ENCODE measurements at regions not wholly inside any gene's neighbourhood (a gene's known extent, or its start where the extent isn't known, plus 50 kb on each side); places are given as distances from the start of the nearest gene placed in this dataset.

- no peak overlapping the region for H3K4me3 ChIP-seq (ENCODE audit: low read depth in 1 of 2, low read length in 2 of 2)
- no peak for DNase-seq
- H3K9me3 ChIP-seq (ENCODE audit: insufficient read depth, low read length, severe bottlenecking): no peaks in the 10 kb centered on the region
- TF ChIP-seq, protein P1, sequence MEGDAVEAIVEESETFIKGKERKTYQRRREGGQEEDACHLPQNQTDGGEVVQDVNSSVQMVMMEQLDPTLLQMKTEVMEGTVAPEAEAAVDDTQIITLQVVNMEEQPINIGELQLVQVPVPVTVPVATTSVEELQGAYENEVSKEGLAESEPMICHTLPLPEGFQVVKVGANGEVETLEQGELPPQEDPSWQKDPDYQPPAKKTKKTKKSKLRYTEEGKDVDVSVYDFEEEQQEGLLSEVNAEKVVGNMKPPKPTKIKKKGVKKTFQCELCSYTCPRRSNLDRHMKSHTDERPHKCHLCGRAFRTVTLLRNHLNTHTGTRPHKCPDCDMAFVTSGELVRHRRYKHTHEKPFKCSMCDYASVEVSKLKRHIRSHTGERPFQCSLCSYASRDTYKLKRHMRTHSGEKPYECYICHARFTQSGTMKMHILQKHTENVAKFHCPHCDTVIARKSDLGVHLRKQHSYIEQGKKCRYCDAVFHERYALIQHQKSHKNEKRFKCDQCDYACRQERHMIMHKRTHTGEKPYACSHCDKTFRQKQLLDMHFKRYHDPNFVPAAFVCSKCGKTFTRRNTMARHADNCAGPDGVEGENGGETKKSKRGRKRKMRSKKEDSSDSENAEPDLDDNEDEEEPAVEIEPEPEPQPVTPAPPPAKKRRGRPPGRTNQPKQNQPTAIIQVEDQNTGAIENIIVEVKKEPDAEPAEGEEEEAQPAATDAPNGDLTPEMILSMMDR (IDR thresholded peaks at IDR 0.05; ENCODE audit: borderline replicate concordance, extremely low read depth, low read length, poor library complexity, severe bottlenecking): no peak
- no peak for TF ChIP-seq EZH2 (IDR thresholded peaks at IDR 0.05; ENCODE audit: borderline replicate concordance, low read depth, low read length, severe bottlenecking)
- H2AFZ ChIP-seq (ENCODE audit: low read depth, low read length): no peak overlapping the region
- no peak overlapping the region for H3K4me2 ChIP-seq (ENCODE audit: insufficient read depth, low read length)
- ATAC-seq (ENCODE audit: insufficient read depth, low read depth): peak; percentile 58; the same call in 1 of the 3 replicates
- no peak overlapping the region for H3K9ac ChIP-seq (ENCODE audit: low read depth, low read length)
- H3K27me3 ChIP-seq (ENCODE audit: insufficient read depth, low read length, poor library complexity): no peaks in the 10 kb centered on the region
- no peaks in the 10 kb centered on the region for H3K36me3 ChIP-seq (ENCODE audit: insufficient read depth, low read length)
- no peaks in the 10 kb centered on the region for H3K4me1 ChIP-seq (ENCODE audit: insufficient read depth, low read length)
- no peaks in the 10 kb centered on the region for H3K79me2 ChIP-seq (ENCODE audit: insufficient read depth, low read length)
- no peak overlapping the region for H3K27ac ChIP-seq (ENCODE audit: low read length)
- no peaks in the 10 kb centered on the region for H4K20me1 ChIP-seq (ENCODE audit: insufficient read depth, low read length)
These were observed 782.5 kb upstream of the INTU start for GRCh38 chr4:126850286-126850685.

GRCh38 chr4:126851391-126851790 is 781.4 kb upstream of the INTU start:
- no peaks in the 10 kb centered on the region for H3K27me3 ChIP-seq (ENCODE audit: insufficient read depth, low read length, poor library complexity)
- TF ChIP-seq, protein P1 (IDR thresholded peaks at IDR 0.05; ENCODE audit: borderline replicate concordance, extremely low read depth, low read length, poor library complexity, severe bottlenecking): no peak
- TF ChIP-seq EZH2 (IDR thresholded peaks at IDR 0.05; ENCODE audit: borderline replicate concordance, low read depth, low read length, severe bottlenecking): no peak
- no peak overlapping the region for H3K9ac ChIP-seq (ENCODE audit: low read depth, low read length)
- H3K36me3 ChIP-seq (ENCODE audit: insufficient read depth, low read length): no peaks in the 10 kb centered on the region
- H3K79me2 ChIP-seq (ENCODE audit: insufficient read depth, low read length): no peaks in the 10 kb centered on the region
- ATAC-seq (ENCODE audit: insufficient read depth, low read depth) (no peak), DNase-seq (no peak)
- H3K27ac ChIP-seq (ENCODE audit: low read length): no peak overlapping the region
- no peaks in the 10 kb centered on the region for H3K9me3 ChIP-seq (ENCODE audit: insufficient read depth, low read length, severe bottlenecking)
- H4K20me1 ChIP-seq (ENCODE audit: insufficient read depth, low read length): no peaks in the 10 kb centered on the region
- H3K4me3 ChIP-seq (ENCODE audit: low read depth in 1 of 2, low read length in 2 of 2): no peak overlapping the region
- no peak overlapping the region for H2AFZ ChIP-seq (ENCODE audit: low read depth, low read length)
- H3K4me1 ChIP-seq (ENCODE audit: insufficient read depth, low read length): no peaks in the 10 kb centered on the region
- no peak overlapping the region for H3K4me2 ChIP-seq (ENCODE audit: insufficient read depth, low read length)

DNA sequence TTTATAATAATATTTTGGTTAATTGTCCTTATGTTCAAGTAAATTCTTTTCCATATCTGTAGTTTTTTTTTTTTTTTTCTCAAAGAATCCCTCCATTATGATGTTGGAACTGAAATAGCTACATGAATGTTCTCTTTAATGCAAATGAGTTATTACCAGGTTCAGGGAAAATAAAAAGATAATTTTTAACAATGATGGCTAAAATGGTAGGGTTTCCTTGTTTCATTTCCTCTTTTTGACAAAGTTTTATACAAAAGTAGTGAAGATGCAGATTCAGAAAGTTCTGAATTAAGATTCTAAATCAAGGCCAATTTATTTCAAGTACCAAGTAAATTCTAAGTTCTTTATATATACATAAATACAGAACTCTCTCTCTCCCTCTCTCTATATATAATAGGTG is 779.0 kb upstream of the INTU start:
- Histone ChIP-seq H3K4me1 (ENCODE audit: insufficient read depth, low read length) (no peaks in the 10 kb centered on the region), H3K79me2 (ENCODE audit: insufficient read depth, low read length) (no peaks in the 10 kb centered on the region), H2AFZ (ENCODE audit: low read depth, low read length) (no peak overlapping the region), H3K27me3 (ENCODE audit: insufficient read depth, low read length, poor library complexity) (no peaks in the 10 kb centered on the region), H3K4me3 (ENCODE audit: low read depth in 1 of 2, low read length in 2 of 2) (no peak overlapping the region), H3K27ac (ENCODE audit: low read length) (no peak overlapping the region), H3K9ac (ENCODE audit: low read depth, low read length) (no peak overlapping the region), H3K36me3 (ENCODE audit: insufficient read depth, low read length) (no peaks in the 10 kb centered on the region), H3K9me3 (ENCODE audit: insufficient read depth, low read length, severe bottlenecking) (no peaks in the 10 kb centered on the region), H3K4me2 (ENCODE audit: insufficient read depth, low read length) (no peak overlapping the region), H4K20me1 (ENCODE audit: insufficient read depth, low read length) (no peaks in the 10 kb centered on the region)
- TF ChIP-seq EZH2 (IDR thresholded peaks at IDR 0.05; ENCODE audit: borderline replicate concordance, low read depth, low read length, severe bottlenecking): no peak
- TF ChIP-seq, protein P1 (IDR thresholded peaks at IDR 0.05; ENCODE audit: borderline replicate concordance, extremely low read depth, low read length, poor library complexity, severe bottlenecking): no peak
- DNase-seq (no peak), ATAC-seq (ENCODE audit: insufficient read depth, low read depth) (no peak)

DNA sequence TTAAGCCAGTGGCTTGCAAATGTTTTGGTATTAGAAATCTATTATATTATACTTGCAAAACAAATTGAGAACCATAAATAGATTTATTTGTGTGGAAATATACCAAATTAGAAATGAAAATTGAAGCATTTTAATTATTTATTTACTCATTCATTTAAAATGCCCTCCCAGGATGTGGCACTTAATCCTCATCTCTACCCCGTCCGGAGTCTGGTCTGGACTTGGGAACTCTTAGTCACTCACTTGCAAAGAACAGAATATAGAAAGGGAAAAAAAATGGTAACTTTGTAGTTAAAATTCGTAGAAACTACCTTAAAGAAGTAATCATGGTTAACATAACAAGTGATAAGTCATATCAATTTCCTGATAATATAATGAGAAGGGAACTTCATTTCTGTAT is 775.9 kb upstream of the INTU start:
- H3K9ac ChIP-seq (ENCODE audit: low read depth, low read length): no peak overlapping the region
- H3K27me3 ChIP-seq (ENCODE audit: insufficient read depth, low read length, poor library complexity): no peaks in the 10 kb centered on the region
- no peak overlapping the region for H3K4me2 ChIP-seq (ENCODE audit: insufficient read depth, low read length)
- no peaks in the 10 kb centered on the region for H3K36me3 ChIP-seq (ENCODE audit: insufficient read depth, low read length)
- ATAC-seq (ENCODE audit: insufficient read depth, low read depth): no peak
- no peak overlapping the region for H3K27ac ChIP-seq (ENCODE audit: low read length)
- no peaks in the 10 kb centered on the region for H3K9me3 ChIP-seq (ENCODE audit: insufficient read depth, low read length, severe bottlenecking)
- no peak overlapping the region; the same call in 1 of the 2 replicates for H2AFZ ChIP-seq (ENCODE audit: low read depth, low read length)
- no peaks in the 10 kb centered on the region for H3K4me1 ChIP-seq (ENCODE audit: insufficient read depth, low read length)
- H3K79me2 ChIP-seq (ENCODE audit: insufficient read depth, low read length): no peaks in the 10 kb centered on the region
- no peak for DNase-seq
- no peak overlapping the region for H3K4me3 ChIP-seq (ENCODE audit: low read depth in 1 of 2, low read length in 2 of 2)
- TF ChIP-seq EZH2 (IDR thresholded peaks at IDR 0.05; ENCODE audit: borderline replicate concordance, low read depth, low read length, severe bottlenecking): no peak
- TF ChIP-seq, protein P1 (IDR thresholded peaks at IDR 0.05; ENCODE audit: borderline replicate concordance, extremely low read depth, low read length, poor library complexity, severe bottlenecking): no peak
- H4K20me1 ChIP-seq (ENCODE audit: insufficient read depth, low read length): no peaks in the 10 kb centered on the region
